SK-N-MC (cell line): ENCODE measurements at regions not wholly inside any gene's neighbourhood (a gene's known extent, or its start where the extent isn't known, plus 50 kb on each side); places are given as distances from the start of the nearest gene placed in this dataset.

ENCODE experiments used
- EZH2 ChIP-seq: fragments of 200-600 bp; sonication (generic); IDR thresholded peaks from one replicate; pipeline ENCODE4 v1.6.1; 2017; ENCODE audit warnings: antibody characterized with exemption
- FOXP2 ChIP-seq: optimal IDR thresholded peaks from 2 replicates; pipeline ENCODE3; 2011; ENCODE audit warnings: mild to moderate bottlenecking, moderate library complexity; ENCODE audit not compliant: insufficient read depth; ENCODE audit errors: extremely low read length, control extremely low read depth
- POLR2AphosphoS5 ChIP-seq: IDR thresholded peaks from 2 replicates; pipeline ENCODE4 v1.6.1; 2012; ENCODE audit warnings: mild to moderate bottlenecking, low read depth, low read length, borderline replicate concordance

GRCh38 chr5:23353286-23353685 lies 154.1 kb upstream of the PRDM9 start:
- TF ChIP-seq EZH2 (no peak), POLR2AphosphoS5 (no peak), FOXP2 (no peak)
